Heart left ventricle (tissue), 16 donors: ENCODE measurements at regions not wholly inside any gene's neighbourhood (a gene's known extent, or its start where the extent isn't known, plus 50 kb on each side); places are given as distances from the start of the nearest gene placed in this dataset.

ENCODE experiments used
- ATAC-seq, 4 donors: fragments of 200-7000 bp; cut with Tn5 transposase; one replicate each; pipeline ENCODE4 v1.9.1; 2020 to 2022; ENCODE audit warnings: moderate library complexity in 4 of 4, mild to moderate bottlenecking in 3 of 4, moderate number of reproducible peaks in 1 of 4
- DNase-seq, 5 donors: peaks; one replicate each; pipeline ENCODE4 v3.0.0-alpha.2; 2020
- H3K27ac ChIP-seq, 12 donors: fragments of 200-600 bp; sonication (generic) in 4 of 12; one replicate each; pipeline versions ENCODE4 v1.5.0 to v1.8.0; 2016 to 2022; ENCODE audit warnings: mild to moderate bottlenecking in 2 of 12
- H3K27me3 ChIP-seq, 9 donors: fragments of 200-600 bp; sonication (generic) in 2 of 9; one replicate each; pipeline versions ENCODE4 v1.5.1 to v1.8.0; 2016 to 2022; ENCODE audit warnings: mild to moderate bottlenecking in 3 of 9
- H3K36me3 ChIP-seq, 9 donors: fragments of 200-600 bp; sonication (generic) in 2 of 9; one replicate each; pipeline versions ENCODE4 v1.5.0 to v1.8.0; 2018 to 2022; ENCODE audit warnings: mild to moderate bottlenecking in 2 of 9
- H3K4me1 ChIP-seq, 12 donors: fragments of 200-600 bp; sonication (generic) in 4 of 12; one replicate each; pipeline versions ENCODE4 v1.5.0 to v1.8.0; 2016 to 2022; ENCODE audit warnings: mild to moderate bottlenecking in 3 of 12
- H3K4me3 ChIP-seq, 12 donors: fragments of 200-600 bp; sonication (generic) in 4 of 12; one replicate each; pipeline versions ENCODE4 v1.5.0 to v1.8.0; 2017 to 2022; ENCODE audit warnings: mild to moderate bottlenecking in 9 of 12, moderate library complexity in 4 of 12
- H3K9me3 ChIP-seq, 12 donors: fragments of 200-600 bp; sonication (generic) in 4 of 12; one replicate each; pipeline versions ENCODE4 v1.5.0 to v1.8.0; 2016 to 2022; ENCODE audit warnings: mild to moderate bottlenecking in 1 of 12
- CTCF ChIP-seq, 12 donors: fragments of 200-600 bp; sonication (generic) in 4 of 12; IDR thresholded peaks; one replicate each; pipeline versions ENCODE4 v1.5.0 to v1.8.0; 2018 to 2022; ENCODE audit warnings: antibody characterized with exemption in 12 of 12, mild to moderate bottlenecking in 5 of 12
- POLR2A ChIP-seq, 2 donors: fragments of 450-650 bp; IDR thresholded peaks; one replicate each; pipeline ENCODE4 v1.6.1; 2017; ENCODE audit warnings: antibody characterized with exemption in 2 of 2, mild to moderate bottlenecking in 2 of 2, moderate library complexity in 2 of 2
- WGBS, 4 donors: extraction: QIAGEN DNeasy Blood & Tissue Kit in 2 of 4; methylation state at CpG; one replicate each; pipeline versions ENCODE4 v1.1.5 to v1.1.7; 2013 to 2018; 5-methylcytosine and 5-hydroxymethylcytosine counted together
- intact Hi-C, 10 donors: fragments of 100-400 bp; cut with DNase I; formaldehyde crosslinking; loops; one replicate each; pipeline versions ENCODE4 v1.11.1 to v1.14.2; 2022
- donor health status: ischemic (EF 13 %, LVEDD 7.1; RV severe dilation, severe dysfunction).
- donor health status: healthy with polysubstance abuse.
- donor health status: DM: no; HTN: yes; CAD: no.
- donor health status: DM: no; HTN: no; CAD: no.
- donor health status: ischemic (EF 25% LVEDD 6.9; RV normal size, moderate dysfunction).
- donor health status: ischemic (EF 25% LVEDD 5.7; RV mildly dilated, moderate dysfunction).
- donor health status: healthy.
- donor health status: DM: yes; HTN: yes; CAD: no.
- donor health status: ischemic (EF 35%, LVEDD 5.7; RV mildly dilated, moderate dysfunction).
- donor health status: nonischemic (EF 11% LVEDD 7.7; RV severe dilation, severe dysfunction).
- donor health status: DM: yes; HTN: yes; CAD: no.
- donor health status: PGD.
- donor health status: ischemic (EF 29% LVEDD 5.4; RV normal size, mild dysfunction).
- donor health status: nonischemic (EF 23%, LVEDD 6.1; RV moderate dilation, normal function).

DNA sequence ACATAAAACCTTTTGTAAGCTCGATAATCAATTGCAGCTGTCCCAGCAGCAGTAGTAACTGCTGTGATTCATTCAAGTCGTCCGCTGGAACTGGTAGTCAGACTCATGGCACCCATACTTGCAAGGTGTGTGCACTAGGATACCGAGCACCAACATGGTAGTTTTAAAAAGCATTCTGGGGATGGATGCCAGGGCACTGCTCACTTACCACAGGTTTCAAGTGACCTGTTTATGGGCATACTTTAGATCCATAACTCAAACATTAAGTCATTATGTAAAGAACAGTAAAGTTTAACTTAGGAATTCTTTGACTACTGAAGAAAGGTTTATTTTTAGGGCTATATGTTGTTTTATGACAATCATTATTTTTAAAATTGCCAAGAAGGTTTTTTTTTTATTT is 2277.6 kb downstream of the MAT2B start:
- 82 to 86% (median 85%) methylated on average over 4 of the region's 4 CpGs for WGBS, 4 donors
- ATAC-seq (no peak), DNase-seq (no peak)
- intact Hi-C loops: no loop called here
- Histone ChIP-seq H3K9me3 (peaks cover 0 to 6% (median 0%) of the 10 kb centered on the region in 12 donors), H3K36me3 (no peaks in the 10 kb centered on the region), H3K27me3 (no peaks in the 10 kb centered on the region), H3K4me1 (no peaks in the 10 kb centered on the region), H3K27ac (no peak overlapping the region), H3K4me3 (no peak overlapping the region)
- TF ChIP-seq POLR2A (IDR thresholded peaks at IDR 0.05) (no peak), CTCF (IDR thresholded peaks at IDR 0.05) (no peak)

GRCh38 chr5:165786073-165786472 is 2280.7 kb downstream of the MAT2B start:
- DNase-seq (no peak), ATAC-seq (no peak)
- intact Hi-C loops: no loop called here
- H3K27ac ChIP-seq: no peak overlapping the region
- H3K4me1 ChIP-seq: no peaks in the 10 kb centered on the region
- TF ChIP-seq CTCF (IDR thresholded peaks at IDR 0.05) (no peak), POLR2A (IDR thresholded peaks at IDR 0.05) (no peak)
- no peak overlapping the region for H3K4me3 ChIP-seq
- no peaks in the 10 kb centered on the region for H3K36me3 ChIP-seq
- H3K9me3 ChIP-seq: peaks cover 0 to 6% (median 0%) of the 10 kb centered on the region in 12 donors
- 78 to 83% (median 78%) methylated on average over 3 of the region's 3 CpGs for WGBS, 4 donors
- no peaks in the 10 kb centered on the region for H3K27me3 ChIP-seq

DNA sequence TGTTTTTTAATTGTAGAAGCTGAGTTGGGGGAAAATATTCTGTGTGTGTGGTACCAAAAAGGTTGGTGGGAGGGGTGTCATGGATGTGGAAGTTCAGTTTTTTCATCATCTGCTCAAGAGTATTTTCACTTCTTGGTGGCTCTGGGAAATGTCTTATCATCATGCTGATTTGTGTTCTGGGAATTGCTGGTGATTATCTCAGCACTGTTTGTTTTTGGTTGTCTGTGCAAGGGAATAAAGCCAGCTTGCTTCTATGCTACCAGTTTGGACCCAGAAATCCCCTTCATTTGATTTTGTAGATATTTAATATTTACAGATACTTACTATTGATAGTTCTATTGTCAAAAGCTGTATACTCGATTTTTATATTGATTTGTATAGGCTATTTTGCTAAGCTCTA is 2289.7 kb downstream of the MAT2B start:
- DNase-seq (no peak), ATAC-seq (no peak)
- Histone ChIP-seq H3K4me1 (no peaks in the 10 kb centered on the region), H3K36me3 (no peaks in the 10 kb centered on the region), H3K27me3 (no peaks in the 10 kb centered on the region), H3K4me3 (no peak overlapping the region), H3K9me3 (peaks cover 0 to 15% (median 0%) of the 10 kb centered on the region in 12 donors), H3K27ac (no peak overlapping the region)
- intact Hi-C loops: no loop called here
- WGBS, 4 donors: 55 to 78% (median 71%) methylated on average over 1 of the region's 1 CpG
- no peak for TF ChIP-seq CTCF (IDR thresholded peaks at IDR 0.05)
- no peak for TF ChIP-seq POLR2A (IDR thresholded peaks at IDR 0.05)

DNA sequence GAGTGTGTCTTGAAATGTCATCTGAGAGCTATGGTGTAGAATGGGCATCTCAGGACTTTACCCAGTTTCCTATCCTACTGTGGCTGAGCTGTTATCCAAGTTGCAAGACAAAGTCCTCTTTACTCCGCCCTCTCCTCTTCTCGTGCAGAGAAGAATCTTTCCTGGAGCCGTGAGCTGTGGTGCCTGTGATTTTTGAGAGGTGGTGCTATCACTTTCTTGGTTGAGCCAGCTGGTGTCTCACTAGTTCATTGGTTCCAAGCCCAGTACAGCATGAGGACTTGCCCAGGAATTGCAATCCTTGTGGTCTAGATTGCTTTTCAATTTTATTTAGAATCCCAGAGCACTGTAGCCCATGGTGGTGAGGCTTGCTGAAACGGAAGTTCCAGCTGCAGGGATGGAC is 2300.3 kb downstream of the MAT2B start:
- 26 to 34% (median 30%) methylated on average over 4 of the region's 4 CpGs for WGBS, 4 donors
- H3K9me3 ChIP-seq: no peaks in the 10 kb centered on the region
- H3K27ac ChIP-seq: no peak overlapping the region
- TF ChIP-seq CTCF (IDR thresholded peaks at IDR 0.05) (no peak), POLR2A (IDR thresholded peaks at IDR 0.05) (no peak)
- intact Hi-C loops: no loop called here
- no peak overlapping the region for H3K4me3 ChIP-seq
- DNase-seq (no peak), ATAC-seq (no peak)
- H3K36me3 ChIP-seq: no peaks in the 10 kb centered on the region
- H3K27me3 ChIP-seq: no peaks in the 10 kb centered on the region
- no peaks in the 10 kb centered on the region for H3K4me1 ChIP-seq
